ENCODE measurements at regions not wholly inside any gene's neighbourhood (a gene's known extent, or its start where the extent isn't known, plus 50 kb on each side); places are given as distances from the start of the nearest gene placed in this dataset.

- TF ChIP-seq NONO (IDR thresholded peaks at IDR 0.05) (no peak), NONO (CRISPR knock-in tag; conservative IDR thresholded peaks at IDR 0.05) (no peak), CCAR2 (optimal IDR thresholded peaks at IDR 0.05; ENCODE audit: low read depth, low read length) (no peak), ZNF329 (CRISPR knock-in tag; IDR thresholded peaks at IDR 0.05; ENCODE audit: low read depth) (no peak), TARDBP (CRISPR knock-in tag; IDR thresholded peaks at IDR 0.05) (no peak), ZNF468 (CRISPR knock-in tag; IDR thresholded peaks at IDR 0.05) (no peak)
These were observed 613.3 kb downstream of the FLRT2 start (continued) for GRCh38 chr14:86143248-86143647.

- H3K4me1 ChIP-seq (ENCODE audit: insufficient read depth, low read length) = no peaks in the 10 kb centered on the region
- 5% methylated on average over 2 of the region's 2 CpGs for WGBS (ENCODE audit: low lambda C conversion rate)
- H3K4me3 ChIP-seq (replicated peaks in 1 of 3; ENCODE audit: insufficient read depth in 1 of 3, low read depth in 2 of 3, low read length in 3 of 3) = no peak overlapping the region
- no peak overlapping the region for H3K4me2 ChIP-seq (ENCODE audit: low read depth, low read length)
- H4K20me1 ChIP-seq (ENCODE audit: insufficient read depth, low read length) = no peaks in the 10 kb centered on the region
- in situ Hi-C loops (cut with HindIII; ENCODE audit: extremely low pct_ligation_motif_present, low pct_unique_long_range_greater_than_20kb) = no loop called here
- H3K36me3 ChIP-seq (replicated peaks in 1 of 2; ENCODE audit: control insufficient read depth in 1 of 2, insufficient read depth in 2 of 2, low read length in 2 of 2) = no peaks in the 10 kb centered on the region
- no peak overlapping the region for H3K27ac ChIP-seq (ENCODE audit: extremely low read length, insufficient read depth, low read length)
- H3K79me2 ChIP-seq (ENCODE audit: insufficient read depth, low read length) = no peaks in the 10 kb centered on the region
- no peak overlapping the region for H2AFZ ChIP-seq (ENCODE audit: low read length)
- no TSS peak for BruUV-seq (replicated peaks)
- intact Hi-C loops (cut with micrococcal nuclease; ENCODE audit: unreplicated experiment) = no loop called here
- ATAC-seq (no peak), FAIRE-seq (no peak), DNase-seq (ENCODE audit: low spot score) (no peak)
- ChIA-PET CTCF (ENCODE audit: low intra/inter-chr PET ratio, low total read pairs) (no interaction called here), POLR2A (no interaction called here)
- no peak overlapping the region for H3K9ac ChIP-seq (ENCODE audit: insufficient read depth, low read depth, low read length)
- TF ChIP-seq BRCA1 (CRISPR knock-in tag; IDR thresholded peaks at IDR 0.05) = no peak
- TF ChIP-seq AHDC1 (CRISPR knock-in tag; IDR thresholded peaks at IDR 0.05; ENCODE audit: borderline replicate concordance) = no peak
- H3K9me3 ChIP-seq (ENCODE audit: low read length) = peaks cover 74% of the 10 kb centered on the region
- H3K27me3 ChIP-seq (ENCODE audit: control insufficient read depth in 1 of 2, insufficient read depth in 2 of 2, low read length in 2 of 2) = no peaks in the 10 kb centered on the region
These were observed 612.0 kb downstream of the FLRT2 start for GRCh38 chr14:86141966-86142365.
